Effector CD8-positive, alpha-beta T cell (primary cell): ENCODE measurements at regions not wholly inside any gene's neighbourhood (a gene's known extent, or its start where the extent isn't known, plus 50 kb on each side); places are given as distances from the start of the nearest gene placed in this dataset.

Experiments used
- DNase-seq: peaks from one replicate; lab custom pipeline; 2025; lab: John Stamatoyannopoulos, UW

- no peak for DNase-seq
These were observed 264.1 kb downstream of the FOXD2 start for GRCh38 chr1:47701741-47702515.

GRCh38 chr1:47703156-47703825 lies 265.4 kb downstream of the FOXD2 start:
- DNase-seq: no peak

GRCh38 chr1:47703981-47704596 lies 266.2 kb downstream of the FOXD2 start:
- DNase-seq: no peak

GRCh38 chr1:47705517-47706130 lies 267.8 kb downstream of the FOXD2 start:
- no peak for DNase-seq

GRCh38 chr1:47707503-47707902 lies 269.7 kb downstream of the FOXD2 start:
- no peak for DNase-seq

GRCh38 chr1:47708019-47708535 lies 270.2 kb downstream of the FOXD2 start:
- DNase-seq: no peak

GRCh38 chr1:47708658-47709018 lies 270.8 kb downstream of the FOXD2 start:
- no peak for DNase-seq

GRCh38 chr1:47709019-47709871 lies 271.4 kb downstream of the FOXD2 start:
- no peak for DNase-seq

- no peak for DNase-seq
These were observed 272.0 kb downstream of the FOXD2 start for GRCh38 chr1:47709872-47710231.

GRCh38 chr1:47710329-47711071 lies 272.7 kb downstream of the FOXD2 start:
- DNase-seq: peak; percentile 42
